ENCODE measurements at regions not wholly inside any gene's neighbourhood (a gene's known extent, or its start where the extent isn't known, plus 50 kb on each side); places are given as distances from the start of the nearest gene placed in this dataset.
"Not testable (repeated sequence)": the region's sequence is repeated elsewhere in the genome, so short reads cannot be mapped to it uniquely, and the experiment has no call there.

DNA sequence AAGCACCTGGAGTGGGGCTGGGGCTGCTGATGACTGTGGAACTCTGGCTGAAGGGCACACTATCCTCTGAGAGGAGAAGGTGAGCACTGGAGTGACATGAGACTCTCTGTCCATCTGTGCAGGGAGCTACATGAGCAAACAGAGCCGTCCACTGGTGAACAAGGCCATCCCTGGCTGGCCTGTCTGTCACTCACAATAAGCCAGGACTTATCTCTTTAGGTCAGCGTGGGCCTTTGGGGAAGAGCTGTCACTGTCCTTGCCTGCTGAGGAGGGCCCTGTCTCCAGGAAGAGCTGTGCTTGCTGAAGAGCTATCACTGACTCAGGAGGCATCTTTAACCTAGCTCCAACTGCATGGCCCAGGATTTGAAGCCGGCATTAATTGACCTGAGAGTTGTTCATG is 82.1 kb downstream of the FOXD2 start:
- DNase-seq (ENCODE audit: low read depth, low spot score), result no peak
- in situ Hi-C loops (cut with HindIII; ENCODE audit: low pct_unique_long_range_greater_than_20kb, low sequenced_read_pairs), result no loop called here

DNA sequence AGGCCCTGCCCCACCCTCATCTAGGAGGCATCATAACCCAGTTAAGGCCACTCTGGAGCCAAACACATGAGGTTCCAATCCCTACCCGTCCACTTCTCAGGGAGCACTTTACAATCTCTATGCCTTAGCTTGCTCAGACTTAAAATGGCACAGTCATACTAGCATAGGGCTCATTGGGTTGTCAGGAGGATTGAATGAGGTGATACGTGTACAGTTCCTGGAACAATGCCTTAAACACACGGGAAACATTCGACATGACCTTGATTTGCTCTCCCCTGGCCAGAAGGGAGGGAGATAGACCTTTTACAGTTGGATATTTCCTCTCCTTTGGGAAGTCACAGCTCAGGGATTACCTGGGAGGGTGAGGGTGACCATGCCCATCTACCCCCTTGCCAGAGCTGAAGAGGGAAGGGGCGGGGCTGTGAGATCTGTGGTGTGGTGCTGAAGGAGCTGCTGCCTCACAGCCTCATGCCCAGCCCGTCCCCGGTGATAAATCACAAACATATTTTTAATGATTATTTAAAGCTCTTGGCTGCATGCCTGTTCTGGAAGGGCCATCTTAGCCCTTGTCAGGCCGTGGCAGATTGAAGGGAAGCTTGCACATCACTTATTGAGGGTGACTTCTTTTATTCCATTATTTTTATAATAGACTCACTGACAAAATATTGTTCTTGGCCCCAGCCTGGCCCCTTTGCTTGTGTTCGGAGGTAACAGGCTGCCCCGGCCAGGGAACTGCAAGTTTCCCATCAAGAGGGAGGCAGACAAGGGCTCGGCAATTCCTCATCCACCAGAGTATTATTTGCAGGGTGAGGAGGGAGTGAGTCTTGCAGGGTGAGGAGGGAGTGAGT is 83.4 kb downstream of the FOXD2 start:
- in situ Hi-C loops (cut with HindIII; ENCODE audit: low pct_unique_long_range_greater_than_20kb, low sequenced_read_pairs), result no loop called here

DNA sequence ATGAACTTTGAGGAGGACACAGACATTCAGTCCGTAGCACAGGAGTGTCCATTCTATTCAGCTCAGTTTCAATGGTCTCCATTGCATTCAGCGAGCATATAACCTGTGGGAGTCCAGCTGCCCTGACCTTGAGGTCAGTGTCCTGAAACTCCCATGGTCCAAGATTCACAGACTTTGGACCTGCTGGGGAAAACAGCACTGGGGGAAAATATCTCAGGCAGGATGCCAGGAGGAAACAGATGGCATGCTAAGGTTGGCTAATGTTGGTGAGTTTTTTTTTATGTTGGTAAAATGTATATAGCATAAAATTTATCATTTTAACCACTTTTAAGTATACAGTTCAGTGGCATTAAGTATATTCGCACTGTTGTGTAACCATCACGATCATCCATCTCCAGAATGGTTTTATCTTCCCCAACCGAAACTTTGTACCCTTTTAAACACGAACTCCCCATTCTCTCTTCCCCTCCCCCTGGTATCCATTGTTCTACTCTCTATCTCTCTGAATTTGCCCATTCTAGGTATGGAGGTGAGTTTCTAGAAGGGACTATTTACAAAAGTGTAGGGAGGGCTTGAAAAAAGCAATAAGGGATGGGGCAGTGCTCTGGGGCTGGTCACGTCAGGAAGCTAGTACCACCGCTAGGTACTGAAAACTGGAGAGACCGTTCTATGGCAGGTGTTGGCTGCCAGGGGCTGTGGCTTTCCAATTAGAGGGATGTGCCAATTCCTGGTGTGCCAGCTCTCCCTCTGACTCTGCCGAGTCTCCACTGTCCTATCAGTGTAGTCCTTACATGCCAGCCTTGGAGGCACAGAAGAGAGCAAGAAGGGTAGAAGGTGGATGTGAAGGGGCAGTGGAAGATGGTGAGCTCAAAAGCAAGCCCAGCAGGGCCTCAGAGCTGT is 85.3 kb downstream of the FOXD2 start:
- in situ Hi-C loops (cut with HindIII; ENCODE audit: low pct_unique_long_range_greater_than_20kb, low sequenced_read_pairs), result no loop called here
- no peak for DNase-seq (ENCODE audit: low read depth, low spot score)

More for the DNA sequence above, 83.4 kb downstream of the FOXD2 start:
- DNase-seq (ENCODE audit: low read depth, low spot score), result no peak

DNA sequence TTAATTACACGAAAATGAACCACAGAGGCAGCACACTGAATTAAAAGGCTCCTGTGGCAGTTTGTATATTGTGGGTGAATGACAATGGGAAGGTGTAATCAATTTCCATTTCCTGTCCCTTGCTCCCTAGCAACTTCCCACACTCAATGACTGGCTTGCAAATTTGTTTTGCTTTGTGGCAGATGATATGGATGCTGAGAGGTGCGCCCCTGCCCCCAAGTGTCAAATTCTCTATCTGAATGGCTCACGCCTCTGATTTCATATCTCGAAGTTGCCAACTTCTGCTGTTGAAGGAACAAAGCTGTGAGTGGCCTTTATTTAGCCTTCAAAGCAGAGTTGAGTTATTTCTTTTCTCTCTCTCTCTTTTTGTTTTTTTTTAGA is 86.0 kb downstream of the FOXD2 start:
- DNase-seq (ENCODE audit: low read depth, low spot score), result no peak
- in situ Hi-C loops (cut with HindIII; ENCODE audit: low pct_unique_long_range_greater_than_20kb, low sequenced_read_pairs), result no loop called here

DNA sequence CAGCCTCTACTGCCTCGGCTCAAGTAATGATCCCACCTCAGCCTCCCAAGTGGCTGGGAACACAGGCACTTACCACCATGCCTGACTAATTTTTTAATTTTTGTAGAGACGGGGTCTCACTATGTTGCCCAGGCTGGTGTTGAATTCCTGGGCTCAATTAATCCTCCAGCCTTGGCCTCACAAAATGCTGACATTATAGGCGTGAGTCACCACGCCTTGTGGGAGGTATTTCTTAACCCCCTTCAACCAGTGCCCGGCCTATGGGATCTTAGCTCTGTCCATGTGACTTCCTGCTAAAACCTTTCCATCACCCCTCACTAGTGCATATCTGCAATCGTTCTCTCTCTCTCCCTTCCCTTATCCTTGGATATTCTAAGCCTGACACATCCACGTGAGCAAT is 86.4 kb downstream of the FOXD2 start:
- no peak for DNase-seq (ENCODE audit: low read depth, low spot score)

DNA sequence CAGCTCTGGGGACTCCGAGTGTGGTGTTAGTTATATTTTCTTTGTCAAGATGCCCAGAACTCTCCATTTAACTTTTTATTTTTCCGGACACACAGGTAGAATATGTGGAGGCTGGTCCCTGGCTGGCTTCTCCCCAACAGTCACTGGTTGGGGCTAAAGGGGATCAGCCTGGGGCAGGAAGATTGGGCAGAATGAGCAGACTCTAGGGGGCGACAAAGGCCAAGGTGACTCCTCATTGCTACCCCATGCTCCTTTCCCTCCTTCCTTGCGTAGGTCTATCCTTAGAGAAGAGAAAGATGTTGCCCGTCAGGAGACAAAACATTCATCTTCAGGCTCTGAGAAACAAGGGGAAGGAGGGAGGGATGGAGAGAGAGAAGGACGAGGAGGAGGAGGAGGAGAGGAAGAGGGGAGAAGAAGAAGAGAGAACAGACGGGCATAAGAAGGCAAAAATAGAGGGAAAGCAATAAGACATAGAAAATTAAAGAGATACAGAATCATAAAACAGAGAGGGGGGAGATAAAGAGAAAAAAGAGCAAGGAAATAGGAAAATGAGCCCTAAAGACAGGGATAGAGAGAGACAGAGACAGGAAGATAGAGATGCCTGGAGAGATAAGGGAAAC is 89.9 kb downstream of the FOXD2 start:
- in situ Hi-C loops (cut with HindIII; ENCODE audit: low pct_unique_long_range_greater_than_20kb, low sequenced_read_pairs), result no loop called here
- DNase-seq (ENCODE audit: low read depth, low spot score), result peak; percentile 63

More for the DNA sequence above, 86.4 kb downstream of the FOXD2 start:
- in situ Hi-C loops (cut with HindIII; ENCODE audit: low pct_unique_long_range_greater_than_20kb, low sequenced_read_pairs), result no loop called here

DNA sequence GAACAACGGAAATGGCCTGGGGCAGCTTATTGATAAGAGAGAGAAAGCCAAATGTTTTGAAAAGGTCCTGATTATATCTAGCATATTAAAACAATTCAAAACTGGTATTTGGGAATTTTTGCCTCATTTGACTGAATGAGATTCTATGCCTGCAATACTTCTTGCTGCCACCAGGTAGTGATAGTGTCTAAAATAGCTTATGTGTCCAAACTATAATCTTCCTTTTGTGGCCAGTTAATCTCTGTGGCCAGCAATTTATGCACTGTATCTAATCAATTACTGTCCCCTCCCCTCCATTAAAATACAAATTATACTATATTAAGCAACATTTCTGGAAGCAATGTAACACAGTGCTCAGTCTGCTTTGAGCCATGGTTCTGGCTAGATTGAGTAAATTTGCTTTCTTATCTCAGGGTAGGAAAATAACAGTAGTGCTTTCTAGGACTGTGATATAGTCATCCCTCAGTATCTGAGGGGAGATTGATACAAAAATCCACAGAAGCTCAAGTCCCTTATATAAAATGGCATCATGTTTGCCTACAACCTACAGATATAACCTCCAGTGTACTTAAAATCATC is 91.8 kb downstream of the FOXD2 start:
- DNase-seq (ENCODE audit: low read depth, low spot score), result peak; percentile 19
- in situ Hi-C loops (cut with HindIII; ENCODE audit: low pct_unique_long_range_greater_than_20kb, low sequenced_read_pairs), result no loop called here

DNA sequence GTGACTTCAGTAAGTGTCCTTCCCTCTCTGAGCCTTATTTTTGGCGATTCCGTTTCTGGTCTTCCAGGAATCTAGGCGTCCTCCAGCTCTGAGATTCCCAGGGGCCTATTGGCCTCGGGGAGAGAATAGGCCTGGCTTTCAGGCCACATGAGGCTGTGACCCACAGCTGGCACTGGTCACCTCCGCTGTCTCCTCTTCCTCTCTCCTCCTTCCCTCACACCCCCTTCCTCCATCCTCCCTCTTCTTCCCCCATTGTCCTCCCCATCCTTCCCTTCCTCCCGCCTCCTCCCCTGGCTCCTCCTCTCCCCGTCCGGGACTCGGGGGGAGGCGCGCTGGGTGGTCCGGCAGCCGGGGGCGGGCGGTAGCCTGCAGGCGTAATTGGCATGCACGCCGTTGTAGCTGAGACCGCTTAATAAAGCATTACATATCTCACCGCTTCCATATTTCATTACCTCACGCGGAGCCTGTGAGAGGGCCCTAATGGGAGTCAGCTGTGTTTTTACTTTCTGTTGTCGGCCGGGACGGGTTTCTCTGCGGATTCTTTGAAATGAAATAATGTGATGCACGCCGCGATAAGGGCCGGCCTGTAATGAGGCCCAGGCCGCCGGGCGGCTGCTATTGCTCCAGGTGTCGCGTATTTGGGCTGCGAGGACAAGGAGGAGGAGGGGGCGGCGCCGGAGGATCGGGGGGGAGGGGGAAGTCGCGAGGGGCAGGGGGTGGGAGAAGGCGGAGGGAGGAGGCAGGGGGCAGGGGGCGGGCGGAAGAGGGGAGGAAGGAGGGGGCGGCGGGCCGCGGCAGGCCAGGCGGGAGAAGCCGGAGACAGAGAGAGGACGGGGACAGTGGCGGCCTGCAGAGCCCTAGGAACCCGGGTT is 95.3 kb downstream of the FOXD2 start:
- DNase-seq (ENCODE audit: low read depth, low spot score), result no peak
- in situ Hi-C loops (cut with HindIII; ENCODE audit: low pct_unique_long_range_greater_than_20kb, low sequenced_read_pairs), result no loop called here

DNA sequence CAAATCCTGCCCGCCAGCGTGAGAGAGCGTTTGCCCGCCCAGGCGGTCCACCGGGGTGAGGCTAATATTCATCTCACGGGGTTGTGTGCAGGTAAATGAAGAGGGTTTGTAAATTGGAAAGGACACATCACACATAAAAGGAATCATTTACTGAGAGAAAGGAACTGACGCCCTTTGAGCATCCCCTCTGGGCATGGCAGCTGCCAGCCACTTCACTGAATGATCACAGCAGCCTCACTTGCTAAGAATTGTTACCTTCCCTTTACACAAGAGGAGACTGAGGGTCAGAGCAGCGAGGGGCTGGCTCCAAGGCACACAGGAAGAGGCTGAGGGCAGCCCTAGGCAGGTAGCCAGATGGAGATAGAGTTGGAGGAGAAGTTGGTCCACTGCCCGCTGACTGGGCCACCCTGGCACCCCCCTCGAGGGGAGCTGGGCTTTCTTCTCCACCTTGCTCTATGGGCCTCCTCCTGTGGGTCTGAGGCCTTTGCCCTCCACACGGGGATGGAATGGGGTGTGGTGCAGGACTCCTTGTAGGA is 96.0 kb downstream of the FOXD2 start:
- no peak for DNase-seq (ENCODE audit: low read depth, low spot score)
- in situ Hi-C loops (cut with HindIII; ENCODE audit: low pct_unique_long_range_greater_than_20kb, low sequenced_read_pairs), result no loop called here

DNA sequence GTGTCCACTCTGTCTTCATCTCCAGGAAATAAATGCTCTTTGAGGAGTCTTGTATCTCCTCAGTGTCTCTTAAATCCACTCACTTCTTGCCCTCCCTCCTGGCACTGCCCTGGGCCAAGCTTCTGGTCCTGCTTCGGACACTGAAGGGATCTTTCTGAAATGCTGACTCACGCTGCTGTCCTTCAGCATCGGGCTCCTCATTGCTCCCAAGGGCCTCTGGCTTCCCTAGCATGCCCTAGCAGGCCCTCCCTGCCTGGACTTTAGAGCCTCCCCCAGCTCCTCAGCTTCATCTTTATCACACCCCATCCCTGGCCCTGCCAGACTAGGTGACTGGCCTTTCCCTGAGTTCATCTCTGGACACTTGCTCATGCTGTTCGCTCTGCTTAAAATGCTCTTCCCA is 96.6 kb downstream of the FOXD2 start:
- in situ Hi-C loops (cut with HindIII; ENCODE audit: low pct_unique_long_range_greater_than_20kb, low sequenced_read_pairs), result no loop called here
- DNase-seq (ENCODE audit: low read depth, low spot score), result no peak

DNA sequence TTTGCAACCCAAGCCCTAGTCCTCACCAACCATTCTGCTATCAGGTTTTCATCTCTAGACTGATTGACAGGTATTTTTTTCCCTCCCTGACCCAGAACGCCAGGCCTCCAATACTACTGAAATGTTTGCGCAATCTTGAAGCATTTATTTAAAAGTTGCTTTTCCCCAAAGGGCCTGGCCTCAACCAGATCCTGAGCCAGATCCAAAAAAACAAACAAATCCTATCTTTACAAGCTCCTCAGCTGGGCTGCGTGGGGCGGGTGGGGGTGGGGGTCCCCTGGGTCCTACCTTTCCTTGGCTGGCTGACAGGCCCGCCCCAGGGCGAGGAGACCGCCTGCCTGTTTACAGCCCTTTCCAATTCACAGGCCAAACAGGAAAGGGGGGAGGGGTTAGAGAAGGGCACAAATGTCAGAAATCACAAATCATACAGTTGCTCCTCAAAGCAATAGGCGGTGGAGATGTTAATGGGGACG is 98.8 kb downstream of the FOXD2 start:
- DNase-seq (ENCODE audit: low read depth, low spot score), result no peak
- in situ Hi-C loops (cut with HindIII; ENCODE audit: low pct_unique_long_range_greater_than_20kb, low sequenced_read_pairs), result no loop called here

DNA sequence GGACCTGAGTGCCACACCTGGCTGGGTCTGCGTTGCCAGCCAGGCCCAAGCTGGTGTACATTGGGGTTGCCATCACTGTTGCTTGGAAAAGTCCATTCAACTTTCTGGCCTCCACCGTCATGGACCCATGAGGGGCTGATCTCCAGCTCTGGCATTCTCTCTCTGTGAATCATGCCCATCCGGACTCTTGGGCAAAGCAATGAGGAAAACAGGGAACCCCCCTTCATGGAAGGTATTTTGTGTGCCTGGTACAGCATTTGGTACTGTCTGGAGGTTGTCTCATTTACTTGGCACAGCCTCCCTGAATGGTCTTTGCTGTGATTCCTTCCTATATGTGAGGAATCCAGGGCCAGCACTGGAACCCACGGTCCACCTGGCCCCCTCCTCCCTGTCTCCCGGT is 99.4 kb downstream of the FOXD2 start:
- DNase-seq (ENCODE audit: low read depth, low spot score), result no peak
- in situ Hi-C loops (cut with HindIII; ENCODE audit: low pct_unique_long_range_greater_than_20kb, low sequenced_read_pairs), result no loop called here

DNA sequence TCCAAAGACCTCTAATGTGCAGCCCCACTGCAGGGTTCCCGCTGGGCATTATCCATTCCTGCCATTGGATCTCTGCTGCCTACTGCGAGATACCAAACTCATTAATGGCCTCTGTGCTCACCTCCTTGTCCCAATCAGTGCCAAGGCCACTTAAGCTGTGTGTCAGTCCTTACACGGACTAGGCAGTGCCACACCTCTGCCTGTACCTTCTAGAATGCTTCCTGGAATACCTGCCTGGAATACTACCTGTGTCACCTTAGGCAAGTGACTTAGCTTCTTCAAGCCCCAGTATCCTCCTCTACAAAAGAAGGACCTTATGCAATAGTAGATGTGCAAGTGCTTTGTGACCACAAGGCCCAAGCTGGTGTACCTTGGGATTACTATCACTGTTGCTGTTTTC is 100.1 kb downstream of the FOXD2 start:
- no peak for DNase-seq (ENCODE audit: low read depth, low spot score)
- in situ Hi-C loops (cut with HindIII; ENCODE audit: low pct_unique_long_range_greater_than_20kb, low sequenced_read_pairs), result no loop called here

DNA sequence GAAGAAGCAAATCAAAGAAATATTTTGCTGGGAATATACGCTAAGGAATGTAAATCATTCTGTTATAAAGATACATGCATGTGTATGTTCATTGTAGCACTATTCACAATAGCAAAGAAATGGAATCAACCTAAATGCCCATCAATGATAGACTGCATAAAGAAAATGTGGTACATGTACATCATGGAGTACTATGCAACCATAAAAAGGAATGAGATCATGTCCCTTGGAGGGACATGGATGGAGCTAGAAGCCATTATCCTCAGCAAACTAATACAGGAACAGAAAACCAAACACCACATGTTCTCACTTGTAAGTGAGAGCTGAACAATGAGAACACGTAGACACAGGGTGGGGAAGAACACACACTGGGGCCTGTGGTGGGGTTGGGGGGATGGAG is 100.7 kb downstream of the FOXD2 start:
- DNase-seq (ENCODE audit: low read depth, low spot score); in situ Hi-C loops (cut with HindIII; ENCODE audit: low pct_unique_long_range_greater_than_20kb, low sequenced_read_pairs): not testable (repeated sequence)

DNA sequence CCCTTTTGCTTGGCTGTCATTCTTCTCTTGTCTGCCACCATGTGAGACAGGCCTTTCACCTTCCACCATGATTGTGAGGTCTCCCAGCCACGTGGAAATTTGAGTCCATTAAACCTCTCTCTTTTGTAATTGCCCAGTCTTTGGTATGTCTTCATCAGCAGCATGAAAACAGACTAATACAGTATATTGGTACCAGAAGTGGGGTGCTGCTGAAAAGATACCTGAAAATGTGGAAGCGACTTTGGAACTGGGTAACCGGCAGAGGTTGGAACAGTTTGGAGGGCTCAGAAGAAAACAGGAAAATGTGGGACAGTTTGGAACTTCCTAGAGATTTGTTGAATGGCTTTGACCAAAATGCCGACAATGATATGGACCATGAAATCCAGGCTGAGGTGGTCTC is 103.9 kb downstream of the FOXD2 start:
- in situ Hi-C loops (cut with HindIII; ENCODE audit: low pct_unique_long_range_greater_than_20kb, low sequenced_read_pairs), result not testable (repeated sequence)

DNA sequence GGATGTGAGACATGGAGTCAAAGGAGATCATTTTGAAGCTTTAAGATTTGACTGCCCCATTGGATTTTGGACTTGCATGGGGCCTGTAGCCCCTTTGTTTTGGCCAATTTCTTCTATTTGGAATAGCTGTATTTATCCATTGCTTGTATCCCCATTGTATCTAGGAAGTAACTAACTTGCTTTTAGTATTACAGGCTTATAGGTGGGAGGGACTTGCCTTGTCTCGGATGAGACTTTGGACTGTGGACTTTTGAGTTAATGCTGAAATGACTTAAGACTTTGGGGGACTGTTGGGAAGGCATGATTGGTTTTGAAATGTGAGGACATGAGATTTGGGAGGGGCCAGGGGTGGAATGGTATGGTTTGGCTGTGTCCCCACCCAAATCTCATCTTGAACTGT is 105.2 kb downstream of the FOXD2 start:
- DNase-seq (ENCODE audit: low read depth, low spot score); in situ Hi-C loops (cut with HindIII; ENCODE audit: low pct_unique_long_range_greater_than_20kb, low sequenced_read_pairs): not testable (repeated sequence)

More for the DNA sequence above, 103.9 kb downstream of the FOXD2 start:
- not testable (repeated sequence) for DNase-seq (ENCODE audit: low read depth, low spot score)
